HuH-7 (cell line): ENCODE measurements at regions not wholly inside any gene's neighbourhood (a gene's known extent, or its start where the extent isn't known, plus 50 kb on each side); places are given as distances from the start of the nearest gene placed in this dataset.
"Not testable (repeated sequence)": the region's sequence is repeated elsewhere in the genome, so short reads cannot be mapped to it uniquely, and the experiment has no call there.

Experiments
- DNase-seq: peaks from one replicate; pipeline ENCODE4 v3.0.0; 2011; ENCODE audit warnings: low spot score

- no peak for DNase-seq
Observed at GRCh38 chr5:159786901-159787691, 129.2 kb upstream of the ADRA1B start.

GRCh38 chr5:159787837-159788236 is 128.4 kb upstream of the ADRA1B start:
- no peak for DNase-seq

GRCh38 chr5:159788835-159789331 is 127.4 kb upstream of the ADRA1B start:
- no peak for DNase-seq

- no peak for DNase-seq
Observed at GRCh38 chr5:159792180-159792579, 124.1 kb upstream of the ADRA1B start.

- DNase-seq, result no peak
Observed at GRCh38 chr5:159797261-159797970, 118.9 kb upstream of the ADRA1B start.

DNA sequence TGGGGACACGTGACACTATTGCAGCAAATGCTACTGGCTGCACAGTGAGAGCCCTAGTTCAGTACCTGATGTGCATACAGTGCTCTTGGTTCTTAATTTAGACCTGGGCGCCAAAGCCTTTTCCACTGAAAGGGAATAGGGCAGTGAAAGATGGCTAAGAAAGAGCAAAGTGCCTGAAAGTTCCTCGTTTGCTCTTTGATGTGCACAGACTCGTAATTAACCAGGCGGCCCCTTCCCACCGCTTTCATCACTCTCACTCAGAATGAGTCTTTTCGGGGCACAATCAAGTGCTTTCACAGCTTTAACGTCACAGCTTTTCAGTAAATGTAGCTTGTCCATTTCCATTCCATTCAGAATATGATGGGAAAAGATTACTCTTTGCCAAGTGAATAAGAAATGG is 116.6 kb upstream of the ADRA1B start:
- no peak for DNase-seq

GRCh38 chr5:159800131-159800840 is 116.0 kb upstream of the ADRA1B start:
- no peak for DNase-seq

- DNase-seq, result no peak
Observed at GRCh38 chr5:159801303-159801702, 115.0 kb upstream of the ADRA1B start.

- DNase-seq, result no peak
Observed at GRCh38 chr5:159802661-159803060, 113.6 kb upstream of the ADRA1B start.

- DNase-seq, result no peak
Observed at GRCh38 chr5:159804121-159804520, 112.2 kb upstream of the ADRA1B start.

- DNase-seq, result no peak
Observed at GRCh38 chr5:159805021-159805420, 111.3 kb upstream of the ADRA1B start.

DNA sequence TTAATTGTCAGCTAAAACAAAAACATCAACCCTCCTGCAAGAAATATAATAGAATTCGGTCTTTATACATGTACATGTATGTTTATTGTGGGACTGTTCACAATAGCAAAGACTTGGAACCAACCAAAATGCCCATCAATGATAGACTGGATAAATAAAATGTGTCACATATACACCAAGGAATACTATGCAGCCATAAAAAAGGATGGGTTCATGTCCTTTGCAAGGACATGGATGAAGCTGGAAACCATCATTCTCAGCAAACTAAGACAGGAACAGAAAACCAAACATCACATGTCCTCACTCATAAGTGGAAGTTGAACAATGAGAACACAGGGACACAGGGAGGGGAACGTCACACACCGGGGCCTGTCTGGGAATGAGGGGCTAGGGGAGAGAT is 109.1 kb upstream of the ADRA1B start:
- DNase-seq, result not testable (repeated sequence)

DNA sequence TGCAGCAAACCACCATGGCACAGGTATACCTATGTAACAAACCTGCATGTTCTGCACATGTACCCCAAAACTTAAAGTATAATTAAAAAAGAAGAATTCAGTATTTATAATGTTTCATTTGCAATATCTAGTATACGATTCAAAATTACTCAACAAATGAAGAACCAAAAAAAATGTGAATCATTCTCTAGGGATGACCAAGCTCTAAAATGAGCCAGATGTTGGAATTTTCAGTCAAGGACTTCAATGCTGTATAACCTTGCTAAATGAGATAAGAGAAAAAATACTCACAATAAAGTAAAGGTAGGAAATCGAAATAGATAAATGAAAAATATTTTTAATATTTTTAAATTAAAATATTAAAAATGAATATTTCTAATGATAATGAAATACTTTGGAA is 108.7 kb upstream of the ADRA1B start:
- no peak for DNase-seq

DNA sequence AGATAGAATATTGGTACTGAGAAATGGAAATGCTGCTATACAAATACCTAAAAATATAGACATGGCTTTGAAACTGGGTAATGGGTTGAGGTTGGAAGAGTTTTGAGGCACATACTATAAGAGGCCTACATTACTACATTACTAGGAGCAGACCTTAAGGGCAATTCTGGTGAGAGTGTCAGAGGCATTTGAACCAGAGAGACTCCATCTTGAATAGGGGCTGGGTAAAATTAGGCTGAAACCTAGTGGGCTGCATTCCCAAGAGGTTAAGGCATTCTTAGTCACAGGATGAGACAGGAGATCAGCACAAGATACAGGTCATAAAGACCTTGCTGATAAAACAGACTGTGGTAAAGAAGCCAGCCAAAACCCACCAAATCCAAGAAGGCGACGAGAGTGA is 104.6 kb upstream of the ADRA1B start:
- no peak for DNase-seq

DNA sequence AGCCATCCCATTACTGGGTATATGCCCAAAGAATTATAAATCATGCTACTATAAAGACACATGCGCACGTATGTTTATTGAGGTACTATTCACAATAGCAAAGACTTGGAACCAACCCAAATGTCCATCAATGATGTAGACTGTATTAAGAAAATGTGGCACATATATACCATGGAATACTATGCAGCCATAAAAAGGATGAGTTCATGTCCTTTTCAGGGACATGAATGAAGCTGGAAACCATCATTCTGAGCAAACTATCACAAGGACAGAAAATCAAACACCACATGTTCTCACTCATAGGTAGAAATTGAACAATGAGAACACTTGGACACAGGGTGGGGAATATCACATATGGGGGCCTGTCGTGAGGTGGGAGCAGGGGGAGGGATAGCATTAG is 103.5 kb upstream of the ADRA1B start:
- DNase-seq, result not testable (repeated sequence)

GRCh38 chr5:159814222-159814621 is 102.1 kb upstream of the ADRA1B start:
- DNase-seq, result no peak

- DNase-seq, result no peak
Observed at GRCh38 chr5:159814805-159815585, 101.3 kb upstream of the ADRA1B start.

DNA sequence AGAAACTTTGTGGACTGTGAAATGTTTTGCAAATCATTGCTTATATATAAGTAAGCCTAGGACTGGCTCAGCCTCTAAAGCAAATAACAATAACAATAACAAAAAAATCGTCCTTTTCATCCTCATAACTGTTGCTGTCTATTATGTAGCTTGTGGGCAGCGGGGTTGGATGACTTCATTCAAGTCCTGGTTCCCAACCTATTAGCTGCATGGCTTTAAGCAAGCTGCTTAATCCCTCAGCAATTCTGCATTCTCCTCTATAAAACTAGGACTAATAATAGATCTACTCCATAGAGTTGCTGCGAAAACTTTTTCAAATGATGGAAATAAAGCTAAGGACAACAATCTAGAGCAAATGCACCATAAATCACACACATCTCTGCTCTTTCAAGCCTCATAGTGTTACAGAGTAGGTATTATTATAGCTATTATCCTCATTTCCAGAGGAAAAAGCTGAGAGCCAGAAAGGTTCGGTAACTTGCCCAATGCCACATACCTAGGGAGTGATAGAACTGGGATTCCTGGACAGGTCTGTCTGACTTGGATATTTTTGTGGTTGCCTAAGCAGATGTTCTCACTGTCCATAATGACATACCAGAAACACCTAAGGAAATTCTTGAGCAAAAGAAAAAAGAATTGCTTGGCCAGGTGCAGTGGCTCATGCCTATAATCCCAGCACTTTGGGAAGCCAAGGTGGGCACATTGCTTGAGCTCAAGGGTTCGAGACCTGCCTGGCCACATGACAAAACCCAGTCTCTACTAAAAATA is 98.8 kb upstream of the ADRA1B start:
- no peak for DNase-seq

- DNase-seq, result no peak
Observed at GRCh38 chr5:159819591-159820411, 96.5 kb upstream of the ADRA1B start.

DNA sequence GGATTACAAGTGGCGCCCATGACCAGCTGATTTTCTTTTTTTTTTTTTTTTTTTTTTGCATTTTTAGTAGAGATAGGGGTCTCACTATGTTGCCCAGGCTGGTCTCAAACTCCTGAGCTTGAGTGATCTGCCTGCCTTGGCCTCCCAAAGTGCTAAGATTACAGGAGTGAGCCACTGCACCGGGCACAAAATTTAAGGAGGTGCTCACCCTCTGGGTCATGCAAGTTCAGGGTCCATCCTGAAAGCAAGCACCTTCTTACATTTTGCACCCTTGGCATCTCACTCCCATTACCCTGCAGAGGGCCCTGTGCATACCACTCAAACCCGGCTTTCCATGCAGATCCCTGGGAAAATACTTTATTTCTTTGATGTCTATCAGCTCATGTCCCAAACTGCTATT is 95.6 kb upstream of the ADRA1B start:
- no peak for DNase-seq
